Liver (tissue), 8 donors: ENCODE measurements at regions not wholly inside any gene's neighbourhood (a gene's known extent, or its start where the extent isn't known, plus 50 kb on each side); places are given as distances from the start of the nearest gene placed in this dataset.
A peak's percentile ranks its signal among the peaks of the same experiment; 100 is the strongest.

Experiments used
- DNase-seq: peaks from one replicate; pipeline ENCODE4 v3.0.0-alpha.2; 2017; ENCODE audit warnings: low spot score
- H3K27ac ChIP-seq, 2 donors: one replicate each; pipeline ENCODE4 v1.7.0; 2013; ENCODE audit warnings: inconsistent platforms in 2 of 2, low read length in 2 of 2, control low read depth in 1 of 2, low read depth in 1 of 2, mild to moderate bottlenecking in 1 of 2
- H3K27me3 ChIP-seq, 4 donors: one replicate each; pipeline versions ENCODE4 v1.6.1 to v1.7.0; 2013; ENCODE audit warnings: low read length in 3 of 4, inconsistent platforms in 1 of 4, mild to moderate bottlenecking in 1 of 4, moderate library complexity in 1 of 4; ENCODE audit not compliant: control insufficient read depth in 4 of 4, insufficient read depth in 4 of 4
- H3K36me3 ChIP-seq, 4 donors: one replicate each; pipeline versions ENCODE4 v1.6.1 to v1.7.0; 2013; ENCODE audit warnings: low read length in 3 of 4, mild to moderate bottlenecking in 3 of 4, low read depth in 1 of 4, moderate library complexity in 1 of 4; ENCODE audit not compliant: control insufficient read depth in 4 of 4, insufficient read depth in 3 of 4
- H3K4me1 ChIP-seq, 4 donors: one replicate each; pipeline versions ENCODE4 v1.6.1 to v1.7.0; 2013; ENCODE audit warnings: low read length in 3 of 4, mild to moderate bottlenecking in 3 of 4, moderate library complexity in 1 of 4; ENCODE audit not compliant: control insufficient read depth in 4 of 4, insufficient read depth in 4 of 4
- H3K4me3 ChIP-seq, 3 donors: one replicate each; pipeline versions ENCODE4 v1.6.1 to v1.7.0; 2013; ENCODE audit warnings: low read length in 3 of 3, control low read depth in 1 of 3, low read depth in 1 of 3, mild to moderate bottlenecking in 1 of 3
- H3K9ac ChIP-seq, 2 donors: one replicate each; pipeline ENCODE4 v1.7.0; 2013; ENCODE audit warnings: low read length in 2 of 2, mild to moderate bottlenecking in 2 of 2, moderate library complexity in 2 of 2, control low read depth in 1 of 2, low read depth in 1 of 2
- H3K9me3 ChIP-seq, 4 donors: one replicate each; pipeline versions ENCODE4 v1.6.1 to v1.7.0; 2013; ENCODE audit warnings: low read length in 3 of 4; ENCODE audit not compliant: control insufficient read depth in 4 of 4
- EGR1 ChIP-seq, 2 donors: IDR thresholded peaks; 2 replicates each; pipeline ENCODE4 v1.6.1; 2016 to 2018; ENCODE audit warnings: antibody characterized with exemption in 2 of 2, low read depth in 2 of 2
- FOXA1 ChIP-seq: IDR thresholded peaks from 2 replicates; pipeline ENCODE4 v1.6.1; 2016; ENCODE audit warnings: antibody characterized with exemption
- FOXA2 ChIP-seq: IDR thresholded peaks from 2 replicates; pipeline ENCODE4 v1.6.1; 2016; ENCODE audit warnings: antibody characterized with exemption
- GABPA ChIP-seq, 2 donors: IDR thresholded peaks in 1 of 2; conservative IDR thresholded peaks in 1 of 2; 2 replicates each; pipeline ENCODE4 v1.6.1; 2016; ENCODE audit warnings: antibody characterized with exemption in 2 of 2, mild to moderate bottlenecking in 1 of 2, moderate library complexity in 1 of 2
- HNF4A ChIP-seq, 2 donors: conservative IDR thresholded peaks; 2 replicates each; pipeline ENCODE4 v1.6.1; 2016; ENCODE audit warnings: antibody characterized with exemption in 2 of 2, mild to moderate bottlenecking in 2 of 2
- HNF4G ChIP-seq: IDR thresholded peaks from 2 replicates; pipeline ENCODE4 v1.6.1; 2016; ENCODE audit warnings: antibody characterized with exemption
- JUND ChIP-seq, 2 donors: IDR thresholded peaks; 2 replicates each; pipeline ENCODE4 v1.6.1; 2016; ENCODE audit warnings: antibody characterized with exemption in 2 of 2
- NR2F2 ChIP-seq: IDR thresholded peaks from 2 replicates; pipeline ENCODE4 v1.6.1; 2016; ENCODE audit warnings: antibody characterized with exemption
- RAD21 ChIP-seq, 2 donors: IDR thresholded peaks; 2 replicates each; pipeline ENCODE4 v1.6.1; 2016; ENCODE audit warnings: antibody characterized with exemption in 2 of 2, mild to moderate bottlenecking in 2 of 2
- RXRA ChIP-seq, 2 donors: IDR thresholded peaks; 2 replicates each; pipeline ENCODE4 v1.6.1; 2017 to 2018; ENCODE audit warnings: antibody characterized with exemption in 2 of 2, mild to moderate bottlenecking in 1 of 2
- SP1 ChIP-seq: IDR thresholded peaks from 2 replicates; pipeline ENCODE4 v1.6.1; 2018; ENCODE audit warnings: antibody characterized with exemption, mild to moderate bottlenecking
- TAF1 ChIP-seq: conservative IDR thresholded peaks from 2 replicates; pipeline ENCODE4 v1.6.1; 2016; ENCODE audit warnings: antibody characterized with exemption, mild to moderate bottlenecking
- YY1 ChIP-seq: IDR thresholded peaks from 2 replicates; pipeline ENCODE4 v1.6.1; 2016; ENCODE audit warnings: antibody characterized with exemption, mild to moderate bottlenecking
- ZBTB33 ChIP-seq: IDR thresholded peaks from 2 replicates; pipeline ENCODE4 v1.6.1; 2016; ENCODE audit warnings: antibody characterized with exemption
- WGBS: extraction: QIAGEN DNeasy Blood & Tissue Kit; methylation state at CpG from one replicate; pipeline ENCODE4 v1.1.7; 2013; 5-methylcytosine and 5-hydroxymethylcytosine counted together
- TF ChIP-seq, protein P1 (sequence below): IDR thresholded peaks from 2 replicates; pipeline ENCODE4 v1.6.1; 2016; ENCODE audit warnings: antibody characterized with exemption
- TF ChIP-seq, protein P2 (sequence below): fragments of 150-350 bp; IDR thresholded peaks from 2 replicates; pipeline ENCODE4 v1.5.1; 2017; ENCODE audit warnings: improper control_type of control experiment, low read depth, low read length; ENCODE audit not compliant: missing input control
- TF ChIP-seq, protein P3 (sequence below): IDR thresholded peaks from 2 replicates; pipeline ENCODE4 v1.6.1; 2016; ENCODE audit warnings: antibody characterized with exemption, mild to moderate bottlenecking
- TF ChIP-seq, protein P4 (sequence below): IDR thresholded peaks from 2 replicates; pipeline ENCODE4 v1.6.1; 2016; ENCODE audit warnings: antibody characterized with exemption
- donor health status: healthy.
- donor health status: healthy.
- donor health status: healthy.
- donor health status: healthy.
- donor health status: healthy.

DNA sequence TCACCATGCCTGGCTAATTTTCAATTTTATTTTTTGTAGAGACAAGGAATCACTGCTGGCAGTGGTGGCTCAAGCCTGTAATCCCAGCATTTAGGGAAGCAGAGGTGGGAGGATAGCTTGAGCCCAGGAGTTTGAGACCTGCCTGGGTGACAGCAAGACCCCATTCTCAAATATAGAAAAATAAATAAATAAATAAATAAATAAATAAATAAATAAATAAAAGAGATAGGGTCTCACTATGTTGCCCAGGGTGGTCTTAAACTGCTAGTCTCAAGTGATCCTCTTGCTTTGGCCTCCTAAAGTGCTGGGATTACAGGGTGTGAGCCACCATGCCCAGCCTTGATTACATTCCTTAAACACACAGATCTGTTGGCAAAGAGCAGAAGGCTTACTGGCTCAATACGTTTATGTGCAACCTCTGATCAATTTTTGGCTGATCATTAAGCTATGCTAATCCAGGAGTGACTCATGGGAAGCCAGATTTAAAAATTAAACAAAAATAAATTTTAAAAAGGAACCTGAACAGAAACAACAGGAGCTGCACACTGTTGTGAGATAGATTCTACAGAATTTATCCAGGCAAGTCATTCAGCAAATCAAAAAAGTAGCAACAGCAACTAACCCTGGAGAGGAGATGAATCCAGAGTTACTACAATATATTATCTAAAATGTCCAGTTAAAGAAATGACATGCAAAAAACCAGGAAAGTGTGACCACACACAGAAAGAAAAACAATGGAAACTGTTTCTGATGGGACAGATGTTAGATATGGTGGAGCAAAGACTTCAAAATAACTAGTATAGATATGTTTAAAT lies 79.4 kb downstream of the RPE65 start:
- 21% methylated on average over 1 of the region's 1 CpG for WGBS
- no peaks in the 10 kb centered on the region for H3K9me3 ChIP-seq
- no peaks in the 10 kb centered on the region for H3K27me3 ChIP-seq
- no peak overlapping the region for H3K9ac ChIP-seq
- no peak overlapping the region for H3K27ac ChIP-seq
- H3K4me3 ChIP-seq, result no peak overlapping the region
- DNase-seq, result no peak
- peak in 1 of 2 donors; percentile 32 for TF ChIP-seq RXRA (IDR thresholded peaks at IDR 0.05)
- TF ChIP-seq, protein P1, sequence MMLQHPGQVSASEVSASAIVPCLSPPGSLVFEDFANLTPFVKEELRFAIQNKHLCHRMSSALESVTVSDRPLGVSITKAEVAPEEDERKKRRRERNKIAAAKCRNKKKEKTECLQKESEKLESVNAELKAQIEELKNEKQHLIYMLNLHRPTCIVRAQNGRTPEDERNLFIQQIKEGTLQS, result peak; percentile 32
- TF ChIP-seq, protein P2, sequence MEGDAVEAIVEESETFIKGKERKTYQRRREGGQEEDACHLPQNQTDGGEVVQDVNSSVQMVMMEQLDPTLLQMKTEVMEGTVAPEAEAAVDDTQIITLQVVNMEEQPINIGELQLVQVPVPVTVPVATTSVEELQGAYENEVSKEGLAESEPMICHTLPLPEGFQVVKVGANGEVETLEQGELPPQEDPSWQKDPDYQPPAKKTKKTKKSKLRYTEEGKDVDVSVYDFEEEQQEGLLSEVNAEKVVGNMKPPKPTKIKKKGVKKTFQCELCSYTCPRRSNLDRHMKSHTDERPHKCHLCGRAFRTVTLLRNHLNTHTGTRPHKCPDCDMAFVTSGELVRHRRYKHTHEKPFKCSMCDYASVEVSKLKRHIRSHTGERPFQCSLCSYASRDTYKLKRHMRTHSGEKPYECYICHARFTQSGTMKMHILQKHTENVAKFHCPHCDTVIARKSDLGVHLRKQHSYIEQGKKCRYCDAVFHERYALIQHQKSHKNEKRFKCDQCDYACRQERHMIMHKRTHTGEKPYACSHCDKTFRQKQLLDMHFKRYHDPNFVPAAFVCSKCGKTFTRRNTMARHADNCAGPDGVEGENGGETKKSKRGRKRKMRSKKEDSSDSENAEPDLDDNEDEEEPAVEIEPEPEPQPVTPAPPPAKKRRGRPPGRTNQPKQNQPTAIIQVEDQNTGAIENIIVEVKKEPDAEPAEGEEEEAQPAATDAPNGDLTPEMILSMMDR, result no peak
- no peak for TF ChIP-seq GABPA (IDR thresholded peaks at IDR 0.05 in 1 of 2, conservative IDR thresholded peaks at IDR 0.05 in 1 of 2)
- TF ChIP-seq FOXA2, result no peak
- no peak for TF ChIP-seq SP1
- TF ChIP-seq EGR1 (IDR thresholded peaks at IDR 0.05; ENCODE audit: low read depth in 2 of 2), result peak in 1 of 2 donors; percentile 11
- TF ChIP-seq FOXA1, result no peak
- TF ChIP-seq HNF4G, result no peak
- TF ChIP-seq, protein P3, sequence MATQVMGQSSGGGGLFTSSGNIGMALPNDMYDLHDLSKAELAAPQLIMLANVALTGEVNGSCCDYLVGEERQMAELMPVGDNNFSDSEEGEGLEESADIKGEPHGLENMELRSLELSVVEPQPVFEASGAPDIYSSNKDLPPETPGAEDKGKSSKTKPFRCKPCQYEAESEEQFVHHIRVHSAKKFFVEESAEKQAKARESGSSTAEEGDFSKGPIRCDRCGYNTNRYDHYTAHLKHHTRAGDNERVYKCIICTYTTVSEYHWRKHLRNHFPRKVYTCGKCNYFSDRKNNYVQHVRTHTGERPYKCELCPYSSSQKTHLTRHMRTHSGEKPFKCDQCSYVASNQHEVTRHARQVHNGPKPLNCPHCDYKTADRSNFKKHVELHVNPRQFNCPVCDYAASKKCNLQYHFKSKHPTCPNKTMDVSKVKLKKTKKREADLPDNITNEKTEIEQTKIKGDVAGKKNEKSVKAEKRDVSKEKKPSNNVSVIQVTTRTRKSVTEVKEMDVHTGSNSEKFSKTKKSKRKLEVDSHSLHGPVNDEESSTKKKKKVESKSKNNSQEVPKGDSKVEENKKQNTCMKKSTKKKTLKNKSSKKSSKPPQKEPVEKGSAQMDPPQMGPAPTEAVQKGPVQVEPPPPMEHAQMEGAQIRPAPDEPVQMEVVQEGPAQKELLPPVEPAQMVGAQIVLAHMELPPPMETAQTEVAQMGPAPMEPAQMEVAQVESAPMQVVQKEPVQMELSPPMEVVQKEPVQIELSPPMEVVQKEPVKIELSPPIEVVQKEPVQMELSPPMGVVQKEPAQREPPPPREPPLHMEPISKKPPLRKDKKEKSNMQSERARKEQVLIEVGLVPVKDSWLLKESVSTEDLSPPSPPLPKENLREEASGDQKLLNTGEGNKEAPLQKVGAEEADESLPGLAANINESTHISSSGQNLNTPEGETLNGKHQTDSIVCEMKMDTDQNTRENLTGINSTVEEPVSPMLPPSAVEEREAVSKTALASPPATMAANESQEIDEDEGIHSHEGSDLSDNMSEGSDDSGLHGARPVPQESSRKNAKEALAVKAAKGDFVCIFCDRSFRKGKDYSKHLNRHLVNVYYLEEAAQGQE, result no peak
- TF ChIP-seq TAF1, result no peak
- TF ChIP-seq HNF4A (conservative IDR thresholded peaks at IDR 0.05), result peak in 1 of 2 donors; percentile 24
- TF ChIP-seq ZBTB33, result no peak
- no peak for TF ChIP-seq RAD21 (IDR thresholded peaks at IDR 0.05)
- peak; percentile 68 to 92 for TF ChIP-seq JUND (IDR thresholded peaks at IDR 0.05)
- TF ChIP-seq NR2F2, result no peak
- TF ChIP-seq, protein P4, sequence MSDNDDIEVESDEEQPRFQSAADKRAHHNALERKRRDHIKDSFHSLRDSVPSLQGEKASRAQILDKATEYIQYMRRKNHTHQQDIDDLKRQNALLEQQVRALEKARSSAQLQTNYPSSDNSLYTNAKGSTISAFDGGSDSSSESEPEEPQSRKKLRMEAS, result no peak
- TF ChIP-seq YY1, result peak; percentile 59
- peaks cover 0 to 8% (median 0%) of the 10 kb centered on the region in 4 donors for H3K4me1 ChIP-seq
- H3K36me3 ChIP-seq, result no peaks in the 10 kb centered on the region
